Endometrial microvascular endothelial cells (primary cell): ENCODE measurements at regions not wholly inside any gene's neighbourhood (a gene's known extent, or its start where the extent isn't known, plus 50 kb on each side); places are given as distances from the start of the nearest gene placed in this dataset.

Experiments used
- in situ Hi-C: cut with HindIII; loops from 2 replicates; pipeline ENCODE4 v1.10.0; 2017; ENCODE audit warnings: low sequenced_read_pairs, low pct_unique_long_range_greater_than_20kb; ENCODE audit errors: inconsistent ontology term

- in situ Hi-C loops, result no loop called here
Observed at GRCh38 chr3:152087153-152087552, 181.6 kb upstream of the MBNL1 start.

- in situ Hi-C loops, result no loop called here
Observed at GRCh38 chr3:152089528-152089927, 179.2 kb upstream of the MBNL1 start.

GRCh38 chr3:152091725-152092124 is 177.0 kb upstream of the MBNL1 start:
- in situ Hi-C loops, result no loop called here

- in situ Hi-C loops, result no loop called here
Observed at GRCh38 chr3:152093901-152094300, 174.8 kb upstream of the MBNL1 start.

- in situ Hi-C loops, result no loop called here
Observed at GRCh38 chr3:152094406-152094805, 174.3 kb upstream of the MBNL1 start.

- in situ Hi-C loops, result no loop called here
Observed at GRCh38 chr3:152095472-152095871, 173.3 kb upstream of the MBNL1 start.

GRCh38 chr3:152096280-152096906 is 172.3 kb upstream of the MBNL1 start:
- in situ Hi-C loops, result no loop called here

GRCh38 chr3:152097120-152097519 is 171.6 kb upstream of the MBNL1 start:
- in situ Hi-C loops, result no loop called here

- in situ Hi-C loops, result no loop called here
Observed at GRCh38 chr3:152097770-152098169, 171.0 kb upstream of the MBNL1 start.

GRCh38 chr3:152100491-152101132 is 168.1 kb upstream of the MBNL1 start:
- in situ Hi-C loops, result no loop called here

- in situ Hi-C loops, result no loop called here
Observed at GRCh38 chr3:152102410-152102809, 166.3 kb upstream of the MBNL1 start.

GRCh38 chr3:152103257-152103656 is 165.5 kb upstream of the MBNL1 start:
- in situ Hi-C loops, result no loop called here

- in situ Hi-C loops, result no loop called here
Observed at GRCh38 chr3:152104847-152105415, 163.8 kb upstream of the MBNL1 start.

- in situ Hi-C loops, result no loop called here
Observed at GRCh38 chr3:152105446-152105845, 163.3 kb upstream of the MBNL1 start.

GRCh38 chr3:152109038-152109437 is 159.7 kb upstream of the MBNL1 start:
- in situ Hi-C loops, result no loop called here

- in situ Hi-C loops, result no loop called here
Observed at GRCh38 chr3:152113413-152113812, 155.3 kb upstream of the MBNL1 start.

- in situ Hi-C loops, result no loop called here
Observed at GRCh38 chr3:152113992-152114651, 154.6 kb upstream of the MBNL1 start.

- in situ Hi-C loops, result no loop called here
Observed at GRCh38 chr3:152120601-152121269, 148.0 kb upstream of the MBNL1 start.

GRCh38 chr3:152121270-152121636 is 147.5 kb upstream of the MBNL1 start:
- in situ Hi-C loops, result no loop called here

- in situ Hi-C loops, result no loop called here
Observed at GRCh38 chr3:152122851-152123250, 145.9 kb upstream of the MBNL1 start.
